Epidermal melanocyte (primary cell): ENCODE measurements at regions not wholly inside any gene's neighbourhood (a gene's known extent, or its start where the extent isn't known, plus 50 kb on each side); places are given as distances from the start of the nearest gene placed in this dataset.

Experiments
- DNase-seq: peaks from one replicate; pipeline ENCODE4 v3.0.0; 2011; ENCODE audit warnings: low spot score; ENCODE audit not compliant: insufficient read length

- no peak for DNase-seq
These were observed 53.4 kb downstream of the FOXB1 start for GRCh38 chr15:60057554-60057953.

- no peak for DNase-seq
These were observed 55.1 kb downstream of the FOXB1 start for GRCh38 chr15:60059186-60059585.

GRCh38 chr15:60061758-60062157 lies 57.6 kb downstream of the FOXB1 start:
- no peak for DNase-seq

DNA sequence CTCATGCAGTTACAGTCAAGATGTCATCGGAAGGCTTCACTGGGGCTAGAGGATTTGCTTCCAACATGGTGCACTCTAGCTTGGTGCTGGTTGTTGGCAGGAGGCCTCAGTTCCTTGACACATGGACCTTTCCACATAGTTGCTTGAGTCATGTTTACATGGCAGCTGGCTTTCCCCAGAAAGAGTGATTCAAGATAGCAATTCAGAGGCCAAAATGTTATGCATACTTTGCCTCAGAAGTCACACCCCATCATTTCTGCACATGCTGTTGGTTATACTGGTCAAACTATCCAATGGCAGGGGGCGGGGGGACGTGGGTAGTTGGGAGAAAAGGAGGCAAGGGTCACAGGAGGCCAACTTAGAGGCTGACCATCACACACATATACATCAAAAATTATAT lies 58.7 kb downstream of the FOXB1 start:
- no peak for DNase-seq

DNA sequence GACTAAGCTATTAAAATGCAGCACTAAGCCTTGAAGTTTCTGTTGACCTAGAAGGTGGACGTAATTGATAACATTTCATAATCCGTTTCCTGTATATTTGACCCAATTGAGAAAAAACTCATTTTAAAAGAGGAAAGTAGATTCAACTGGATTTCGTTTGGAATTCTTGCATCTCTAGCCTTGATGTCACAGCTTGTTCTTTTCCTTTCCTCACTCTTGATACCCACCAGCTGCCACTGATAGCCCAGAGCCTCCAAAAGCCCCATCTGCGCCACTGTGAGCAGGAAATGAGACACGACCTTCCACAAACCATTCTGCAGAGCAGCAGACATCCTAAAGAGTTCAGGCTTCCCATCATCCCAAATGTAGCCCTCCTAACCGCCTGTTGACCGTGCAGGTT lies 61.8 kb downstream of the FOXB1 start:
- DNase-seq: no peak

DNA sequence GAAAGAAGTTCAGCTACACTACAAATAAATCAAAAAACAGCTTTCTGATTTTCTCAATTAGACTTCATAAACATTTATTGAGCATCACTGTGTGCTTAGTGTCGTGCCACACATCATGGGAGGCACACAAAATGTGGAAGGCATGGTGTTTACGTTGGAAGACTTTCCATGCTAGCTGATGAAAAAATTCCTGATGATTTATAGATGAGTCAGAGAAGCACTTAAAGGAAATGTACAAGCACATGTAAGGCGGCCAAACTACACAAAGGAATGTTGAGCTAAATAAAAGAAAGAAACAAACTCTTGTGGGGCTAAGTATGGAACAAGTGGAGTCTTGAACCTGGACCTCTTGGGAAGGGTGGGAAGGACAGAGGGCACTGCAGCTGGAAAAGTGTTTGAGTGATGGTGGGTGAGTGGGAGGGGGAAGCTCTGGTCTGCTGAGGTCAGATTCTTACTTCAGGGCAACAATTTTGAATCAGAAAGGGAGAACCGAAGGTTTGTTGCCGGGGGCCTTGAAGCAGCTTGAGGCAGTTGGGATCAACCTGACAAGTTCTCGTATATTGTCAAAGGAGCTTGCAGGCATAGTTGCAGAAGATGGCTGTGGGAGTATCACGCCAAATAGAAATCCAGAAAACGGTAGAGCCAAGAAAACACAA lies 66.9 kb downstream of the FOXB1 start:
- DNase-seq: no peak

DNA sequence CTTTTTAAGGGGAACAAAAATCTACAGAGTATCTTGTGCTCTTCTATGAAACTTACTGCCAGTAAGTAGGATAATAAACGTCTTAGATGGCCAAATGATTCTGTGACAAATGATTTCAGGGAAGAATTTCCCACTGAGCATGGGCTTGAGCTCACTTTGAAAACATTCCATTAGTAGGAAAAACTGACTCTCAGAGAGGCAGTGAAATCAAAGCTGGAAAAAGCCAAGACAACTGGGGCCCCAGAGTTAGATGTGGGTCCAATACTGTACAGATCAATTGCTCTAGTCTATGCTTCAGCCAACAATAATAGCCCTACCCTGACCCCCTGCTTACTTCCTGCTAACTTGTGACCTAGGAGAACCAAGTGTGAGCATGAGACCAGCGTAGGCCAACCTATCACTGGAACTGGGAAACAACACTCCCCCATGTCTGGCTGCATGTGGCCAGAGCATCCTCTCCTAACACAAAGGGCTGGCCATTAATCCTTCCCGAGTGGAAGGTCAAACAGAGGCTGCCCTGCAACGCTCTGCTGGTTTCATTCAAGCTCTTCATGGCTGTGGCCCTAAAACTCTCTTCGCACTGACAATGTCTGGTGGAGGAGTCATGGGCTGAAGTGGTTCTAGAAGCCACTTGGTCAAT lies 68.8 kb downstream of the FOXB1 start:
- DNase-seq: no peak

- no peak for DNase-seq
These were observed 69.3 kb downstream of the FOXB1 start for GRCh38 chr15:60073466-60073840.

GRCh38 chr15:60074181-60074885 lies 70.2 kb downstream of the FOXB1 start:
- DNase-seq: no peak

GRCh38 chr15:60076045-60076444 lies 71.9 kb downstream of the FOXB1 start:
- DNase-seq: no peak

DNA sequence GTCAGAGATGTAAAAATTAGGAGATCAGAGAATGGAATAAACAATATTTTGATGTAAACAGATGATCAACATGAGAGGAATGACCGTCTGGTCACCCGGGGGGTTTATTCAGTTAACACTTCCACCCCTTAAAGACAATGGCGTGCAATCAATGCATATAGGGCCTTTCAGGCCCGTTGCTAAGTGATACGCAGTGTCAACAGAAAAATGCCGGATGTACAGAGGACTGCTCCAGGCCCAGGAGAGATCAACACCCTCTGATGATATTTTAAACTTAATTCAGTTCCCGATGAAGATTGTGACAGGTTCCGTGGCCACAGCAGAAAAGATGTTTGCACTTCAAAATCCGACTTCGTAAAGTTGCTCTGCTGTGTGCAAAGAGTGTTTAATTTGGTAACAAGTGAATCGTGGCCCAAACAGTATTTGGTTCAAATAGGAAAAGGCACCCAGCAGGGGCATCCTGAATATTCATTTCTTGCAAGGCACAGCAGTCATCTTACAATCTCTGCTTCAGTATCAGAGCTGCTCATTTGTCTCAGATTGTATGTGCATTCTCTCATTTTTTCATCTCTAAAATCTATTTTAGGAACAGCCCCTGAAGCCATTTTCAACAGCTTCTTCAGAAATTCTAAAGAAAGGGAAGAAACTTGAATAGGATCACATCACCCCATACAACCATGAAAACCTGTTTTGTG lies 72.6 kb downstream of the FOXB1 start:
- DNase-seq: no peak

GRCh38 chr15:60077581-60078359 lies 73.7 kb downstream of the FOXB1 start:
- no peak for DNase-seq

GRCh38 chr15:60079210-60079609 lies 75.1 kb downstream of the FOXB1 start:
- DNase-seq: no peak

- no peak for DNase-seq
These were observed 77.9 kb downstream of the FOXB1 start for GRCh38 chr15:60081976-60082375.

- no peak for DNase-seq
These were observed 79.2 kb downstream of the FOXB1 start for GRCh38 chr15:60083318-60083717.

DNA sequence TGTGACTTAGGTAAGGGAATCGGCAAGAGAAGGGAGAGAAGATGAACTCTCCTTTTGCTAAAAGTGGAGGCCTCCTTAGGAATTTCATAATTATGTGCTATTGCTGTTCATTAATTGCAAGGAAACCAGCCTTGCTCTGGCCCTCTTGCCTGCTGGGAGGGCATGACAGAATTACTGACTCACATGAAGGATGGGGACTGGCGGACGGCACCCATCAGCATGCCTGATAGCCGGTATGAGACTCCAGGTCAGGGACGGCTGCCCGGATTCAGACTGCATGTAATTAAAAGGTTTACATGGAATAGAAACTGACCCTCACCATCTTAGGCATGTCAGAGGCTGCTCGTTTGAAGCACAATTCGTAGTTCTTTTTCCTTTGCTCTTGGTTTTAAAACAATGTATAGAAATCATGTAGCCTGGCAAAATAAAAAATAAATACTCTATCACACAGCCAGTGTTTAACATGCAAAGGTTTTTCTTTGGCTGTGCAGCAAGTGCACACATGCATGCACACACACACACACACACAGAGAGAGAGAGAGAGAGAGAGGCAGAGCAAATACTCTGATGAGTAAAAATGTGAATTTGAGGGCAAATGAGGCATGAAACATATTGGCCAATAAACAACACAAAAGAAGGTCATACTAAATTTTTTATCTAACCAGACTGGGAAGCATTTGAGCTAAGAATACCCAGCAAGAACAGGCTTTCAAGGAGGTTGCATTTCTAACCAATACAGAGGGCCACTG lies 82.7 kb downstream of the FOXB1 start:
- no peak for DNase-seq

GRCh38 chr15:60087561-60087960 lies 83.5 kb downstream of the FOXB1 start:
- DNase-seq: no peak

GRCh38 chr15:60090747-60091146 lies 86.6 kb downstream of the FOXB1 start:
- DNase-seq: no peak

- peak; percentile 34 for DNase-seq
These were observed 87.0 kb downstream of the FOXB1 start for GRCh38 chr15:60091157-60091556.

GRCh38 chr15:60091911-60092310 lies 87.8 kb downstream of the FOXB1 start:
- no peak for DNase-seq
